HG03342 (cell line): ENCODE measurements at regions not wholly inside any gene's neighbourhood (a gene's known extent, or its start where the extent isn't known, plus 50 kb on each side); places are given as distances from the start of the nearest gene placed in this dataset.

Experiments
- ATAC-seq: cut with Tn5 transposase; IDR thresholded peaks from one replicate; pipeline ENCODE4 v1.9.1; 2021; ENCODE audit warnings: mild to moderate bottlenecking, moderate library complexity; ENCODE audit not compliant: unreplicated experiment

GRCh38 chr15:31272558-31273257 is 53.9 kb upstream of the KLF13 start:
- ATAC-seq, result no peak

GRCh38 chr15:31273258-31273941 is 53.2 kb upstream of the KLF13 start:
- no peak for ATAC-seq

- no peak for ATAC-seq
These were observed 51.9 kb upstream of the KLF13 start for GRCh38 chr15:31274496-31275330.

- no peak for ATAC-seq
These were observed 51.0 kb upstream of the KLF13 start for GRCh38 chr15:31275331-31276262.

- no peak for ATAC-seq
These were observed 49.9 kb upstream of the KLF13 start for GRCh38 chr15:31276596-31277298.
